ENCODE measurements at regions not wholly inside any gene's neighbourhood (a gene's known extent, or its start where the extent isn't known, plus 50 kb on each side); places are given as distances from the start of the nearest gene placed in this dataset.

- Histone ChIP-seq H3K4me3 (ENCODE audit: low read depth, low read length) (no peak overlapping the region), H3K36me3 (ENCODE audit: control insufficient read depth, insufficient read depth, low read length) (no peaks in the 10 kb centered on the region), H3K27me3 (ENCODE audit: control insufficient read depth, insufficient read depth, low read length) (no peaks in the 10 kb centered on the region), H2AFZ (no peak overlapping the region), H3K9me3 (ENCODE audit: control insufficient read depth, low read length) (no peaks in the 10 kb centered on the region), H3K9ac (no peak overlapping the region), H3K27ac (no peak overlapping the region), H3K79me2 (no peaks in the 10 kb centered on the region), H3K4me2 (ENCODE audit: low read length) (no peak overlapping the region), H3K4me1 (no peaks in the 10 kb centered on the region)
- no peak for TF ChIP-seq CTCF (IDR thresholded peaks at IDR 0.05)
These were observed 125.8 kb upstream of the KCNH8 start for GRCh38 chr3:19022546-19022945.

- Histone ChIP-seq H3K4me1 (no peaks in the 10 kb centered on the region), H3K79me2 (no peaks in the 10 kb centered on the region), H3K27ac (no peak overlapping the region), H3K4me2 (ENCODE audit: low read length) (no peak overlapping the region), H3K36me3 (ENCODE audit: control insufficient read depth, insufficient read depth, low read length) (no peaks in the 10 kb centered on the region), H2AFZ (no peak overlapping the region), H3K27me3 (ENCODE audit: control insufficient read depth, insufficient read depth, low read length) (no peaks in the 10 kb centered on the region), H3K9me3 (ENCODE audit: control insufficient read depth, low read length) (no peaks in the 10 kb centered on the region), H3K4me3 (ENCODE audit: low read depth, low read length) (no peak overlapping the region), H3K9ac (no peak overlapping the region)
- TF ChIP-seq CTCF (IDR thresholded peaks at IDR 0.05) = no peak
These were observed 131.5 kb upstream of the KCNH8 start for GRCh38 chr3:19016851-19017250.

GRCh38 chr3:19013879-19014278 is 134.4 kb upstream of the KCNH8 start:
- Histone ChIP-seq H3K4me3 (ENCODE audit: low read depth, low read length) (no peak overlapping the region), H2AFZ (no peak overlapping the region), H3K9me3 (ENCODE audit: control insufficient read depth, low read length) (no peaks in the 10 kb centered on the region), H3K79me2 (no peaks in the 10 kb centered on the region), H3K27me3 (ENCODE audit: control insufficient read depth, insufficient read depth, low read length) (no peaks in the 10 kb centered on the region), H3K9ac (no peak overlapping the region), H3K4me1 (no peaks in the 10 kb centered on the region), H3K27ac (no peak overlapping the region), H3K4me2 (ENCODE audit: low read length) (no peak overlapping the region), H3K36me3 (ENCODE audit: control insufficient read depth, insufficient read depth, low read length) (no peaks in the 10 kb centered on the region)
- no peak for TF ChIP-seq CTCF (IDR thresholded peaks at IDR 0.05)

- H3K27me3 ChIP-seq (ENCODE audit: control insufficient read depth, insufficient read depth, low read length) = no peaks in the 10 kb centered on the region
- no peak overlapping the region for H3K9ac ChIP-seq
- TF ChIP-seq CTCF (IDR thresholded peaks at IDR 0.05) = no peak
- no peaks in the 10 kb centered on the region for H3K36me3 ChIP-seq (ENCODE audit: control insufficient read depth, insufficient read depth, low read length)
- H3K79me2 ChIP-seq = no peaks in the 10 kb centered on the region
- H3K4me3 ChIP-seq (ENCODE audit: low read depth, low read length) = no peak overlapping the region
- H3K4me2 ChIP-seq (ENCODE audit: low read length) = no peak overlapping the region
- H3K9me3 ChIP-seq (ENCODE audit: control insufficient read depth, low read length) = no peaks in the 10 kb centered on the region
- H3K4me1 ChIP-seq = no peaks in the 10 kb centered on the region
- H3K27ac ChIP-seq = no peak overlapping the region
- no peak overlapping the region for H2AFZ ChIP-seq
These were observed 135.5 kb upstream of the KCNH8 start for GRCh38 chr3:19012846-19013245.

- no peak for TF ChIP-seq CTCF (IDR thresholded peaks at IDR 0.05)
- Histone ChIP-seq H3K9ac (no peak overlapping the region), H3K4me2 (ENCODE audit: low read length) (no peak overlapping the region), H3K4me1 (no peaks in the 10 kb centered on the region), H3K4me3 (ENCODE audit: low read depth, low read length) (no peak overlapping the region), H3K27ac (no peak overlapping the region), H3K79me2 (no peaks in the 10 kb centered on the region), H3K9me3 (ENCODE audit: control insufficient read depth, low read length) (no peaks in the 10 kb centered on the region), H2AFZ (no peak overlapping the region), H3K36me3 (ENCODE audit: control insufficient read depth, insufficient read depth, low read length) (no peaks in the 10 kb centered on the region), H3K27me3 (ENCODE audit: control insufficient read depth, insufficient read depth, low read length) (no peaks in the 10 kb centered on the region)
These were observed 145.7 kb upstream of the KCNH8 start for GRCh38 chr3:19002606-19003005.

Data from parathyroid adenoma (tissue), 2 donors.